Erythroblast (primary cell): ENCODE measurements at regions not wholly inside any gene's neighbourhood (a gene's known extent, or its start where the extent isn't known, plus 50 kb on each side); places are given as distances from the start of the nearest gene placed in this dataset.

ENCODE experiments used
- GATA1 ChIP-seq: IDR thresholded peaks from 2 replicates; pipeline ENCODE4 v1.6.1; 2011; ENCODE audit warnings: low read depth, mild to moderate bottlenecking, control low read depth, low read length, moderate library complexity
- POLR2A ChIP-seq: IDR thresholded peaks from 2 replicates; pipeline ENCODE4 v1.6.1; 2011; ENCODE audit warnings: mild to moderate bottlenecking, low read length

GRCh38 chrX:39953879-39954278 lies 143.9 kb downstream of the BCOR start:
- no peak for TF ChIP-seq POLR2A
- no peak for TF ChIP-seq GATA1
